ENCODE measurements at regions not wholly inside any gene's neighbourhood (a gene's known extent, or its start where the extent isn't known, plus 50 kb on each side); places are given as distances from the start of the nearest gene placed in this dataset.

- no peak for DNase-seq
Measured at GRCh38 chr4:181690498-181690897, 552.7 kb upstream of the TENM3 start.

DNA sequence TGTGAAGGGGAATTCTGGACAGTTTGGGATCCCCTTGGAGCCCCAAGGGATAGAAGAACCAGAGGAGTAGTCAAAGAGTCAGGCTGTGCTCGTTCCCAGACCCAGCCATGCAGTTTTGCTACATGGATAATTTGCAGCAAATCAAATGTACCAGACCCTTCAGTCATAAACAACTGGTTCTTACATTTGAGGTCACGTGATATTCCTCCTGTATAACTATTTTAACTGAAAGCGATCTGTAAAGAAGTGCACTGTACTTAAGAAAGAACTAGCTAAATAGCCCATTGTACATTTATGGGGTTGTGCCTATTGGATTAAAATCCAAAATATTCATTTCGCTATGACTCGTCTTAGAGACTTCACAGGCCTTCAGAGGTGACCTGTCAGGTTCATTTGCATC is 550.2 kb upstream of the TENM3 start:
- DNase-seq = no peak

- no peak for DNase-seq
Measured at GRCh38 chr4:181693517-181693916, 549.7 kb upstream of the TENM3 start.

GRCh38 chr4:181698221-181698620 is 545.0 kb upstream of the TENM3 start:
- no peak for DNase-seq

- no peak for DNase-seq
Measured at GRCh38 chr4:181701214-181701613, 542.0 kb upstream of the TENM3 start.

DNA sequence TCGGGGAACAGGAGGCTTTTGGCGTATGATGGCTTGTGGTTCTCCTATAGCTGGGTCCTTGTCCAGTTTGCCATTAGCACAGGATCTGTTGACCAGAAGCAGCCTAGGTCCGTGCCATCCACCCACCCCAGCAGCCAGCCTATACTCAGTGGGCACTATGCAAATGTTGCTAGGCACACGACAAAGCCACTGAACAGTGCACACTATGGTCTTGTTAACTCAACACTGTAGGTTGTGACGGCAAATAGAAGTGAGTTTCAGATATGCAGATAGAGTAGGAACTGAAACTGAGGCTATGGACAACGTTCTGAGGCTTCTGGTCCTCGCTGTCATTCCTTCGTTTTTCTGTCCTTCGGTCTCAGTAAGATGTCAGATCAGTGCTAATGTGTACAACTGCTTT is 541.3 kb upstream of the TENM3 start:
- no peak for DNase-seq

- DNase-seq = no peak
Measured at GRCh38 chr4:181702864-181703495, 540.2 kb upstream of the TENM3 start.

GRCh38 chr4:181710143-181710542 is 533.1 kb upstream of the TENM3 start:
- no peak for DNase-seq

DNA sequence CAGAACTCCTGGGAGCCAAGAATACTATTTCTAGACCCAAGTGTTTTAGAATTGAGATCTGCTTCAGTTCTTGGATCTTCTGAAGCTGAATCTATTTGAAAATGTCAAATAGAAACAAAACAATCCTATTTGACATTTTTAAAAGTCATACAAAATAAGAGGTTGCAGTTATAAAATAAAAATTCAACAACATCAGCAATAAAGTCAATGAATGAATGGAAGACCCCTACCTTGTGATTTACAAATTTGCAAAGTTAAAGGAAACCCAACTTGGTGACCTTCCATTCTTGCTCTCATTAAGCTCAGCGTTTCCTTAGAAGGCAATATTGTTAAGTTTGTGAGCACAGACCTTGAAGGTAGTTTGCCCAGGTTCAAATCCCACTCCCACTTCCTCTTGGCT is 531.8 kb upstream of the TENM3 start:
- DNase-seq = no peak

DNA sequence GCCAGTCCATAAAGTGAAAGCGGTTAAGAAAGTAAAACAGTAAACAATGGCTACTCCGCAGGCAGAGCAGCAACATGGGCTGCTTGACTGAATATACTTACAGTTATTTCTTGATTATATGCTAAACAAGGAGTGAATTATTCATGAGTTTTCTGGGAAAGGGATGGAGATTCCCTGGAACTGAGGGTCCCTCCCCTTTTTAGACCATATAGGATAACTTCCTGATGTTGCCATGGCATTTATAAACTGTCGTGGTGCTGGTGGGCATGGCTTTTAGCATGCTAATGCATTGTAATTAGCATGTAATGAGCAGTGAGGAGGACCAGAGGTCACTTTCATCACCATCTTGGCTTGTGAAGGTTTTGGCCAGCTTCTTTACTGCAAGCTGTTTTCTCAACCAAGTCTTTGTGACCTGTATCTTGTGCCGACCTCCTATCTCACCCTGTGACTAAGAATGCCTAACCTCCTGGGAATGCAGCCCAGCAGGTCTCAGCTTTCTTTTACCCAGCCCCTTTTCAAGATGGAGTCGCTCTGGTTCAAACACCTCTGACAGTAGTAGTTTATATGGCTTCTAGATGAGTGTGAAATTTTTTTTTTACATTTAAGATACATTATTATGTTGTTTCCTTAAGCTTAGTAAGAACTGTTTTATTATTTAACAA is 514.8 kb upstream of the TENM3 start:
- no peak for DNase-seq

GRCh38 chr4:181731900-181732299 is 511.3 kb upstream of the TENM3 start:
- DNase-seq = no peak

GRCh38 chr4:181737744-181738143 is 505.5 kb upstream of the TENM3 start:
- DNase-seq = no peak

GRCh38 chr4:181739031-181739430 is 504.2 kb upstream of the TENM3 start:
- no peak for DNase-seq

DNA sequence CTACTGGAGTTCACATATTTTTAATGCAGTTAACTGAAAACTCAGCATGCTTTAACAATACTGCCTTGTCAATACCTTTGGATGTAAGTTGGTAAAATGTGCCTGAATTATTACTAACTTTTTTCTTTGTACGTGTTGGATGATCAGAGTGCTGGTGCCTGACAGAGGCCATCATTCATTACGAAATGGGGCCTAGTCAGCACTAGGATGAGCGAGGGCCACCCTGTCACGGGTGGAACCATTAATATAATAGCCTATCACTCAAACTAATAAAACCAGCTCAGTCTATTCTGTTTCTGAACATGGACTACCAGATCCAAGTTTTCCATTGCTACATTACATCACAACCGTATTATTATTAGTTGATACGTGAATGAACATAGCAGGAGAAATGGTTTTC is 501.7 kb upstream of the TENM3 start:
- no peak for DNase-seq

DNA sequence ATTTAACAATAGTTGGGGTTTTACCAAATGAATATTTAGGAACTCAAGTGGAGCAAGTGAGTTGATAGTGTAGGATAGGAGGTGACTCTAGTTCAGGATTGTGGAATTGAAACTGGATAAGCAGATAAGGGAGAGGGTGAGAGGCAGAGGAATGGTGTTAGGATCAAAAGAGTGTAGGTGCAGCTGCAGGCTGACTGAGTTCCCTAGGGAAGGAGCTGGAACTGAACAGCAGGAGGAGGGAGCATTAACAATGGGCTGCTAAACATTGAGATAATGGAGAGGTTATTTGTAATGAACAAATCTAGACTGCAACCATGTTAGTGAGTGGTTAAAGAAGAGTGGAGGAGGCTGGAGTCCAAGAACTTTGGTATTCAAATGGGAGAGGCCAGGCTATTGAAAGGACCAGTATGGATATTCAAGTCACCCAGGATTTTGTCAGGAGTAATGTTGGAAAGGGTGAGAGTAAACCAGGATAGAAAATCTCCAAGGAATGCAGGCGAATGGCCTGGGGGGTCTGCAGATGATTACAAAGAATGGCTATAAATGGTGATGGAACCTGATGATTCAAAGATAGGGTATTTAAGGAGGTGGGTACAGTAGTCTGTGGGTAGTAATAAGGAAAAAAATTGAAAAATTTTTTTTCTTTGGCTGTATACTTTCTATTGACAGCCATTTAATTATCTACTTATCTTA is 497.1 kb upstream of the TENM3 start:
- DNase-seq = no peak

GRCh38 chr4:181748581-181748980 is 494.6 kb upstream of the TENM3 start:
- DNase-seq = no peak

DNA sequence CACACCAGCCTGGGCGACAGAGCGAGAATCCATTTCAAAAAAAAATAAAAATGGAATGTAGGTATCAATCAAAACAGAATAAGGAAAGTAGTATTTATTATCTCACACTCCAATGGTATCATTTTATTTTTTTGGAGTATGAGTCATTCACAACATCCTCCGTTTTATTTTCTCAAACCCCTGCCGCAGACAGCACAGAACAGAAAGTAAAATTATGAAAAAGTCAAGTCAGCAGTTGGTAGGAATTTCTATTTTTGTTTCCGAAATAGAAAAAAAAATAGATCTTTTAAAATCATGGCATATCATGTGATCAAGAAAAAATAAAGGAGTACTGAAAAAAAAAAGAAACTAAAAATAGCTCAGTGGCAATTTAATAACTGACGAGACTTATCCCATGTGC is 490.7 kb upstream of the TENM3 start:
- DNase-seq = no peak

GRCh38 chr4:181753207-181753606 is 490.0 kb upstream of the TENM3 start:
- DNase-seq = no peak

- DNase-seq = no peak
Measured at GRCh38 chr4:181755846-181756245, 487.4 kb upstream of the TENM3 start.

GRCh38 chr4:181756451-181757095 is 486.6 kb upstream of the TENM3 start:
- DNase-seq = no peak

DNA sequence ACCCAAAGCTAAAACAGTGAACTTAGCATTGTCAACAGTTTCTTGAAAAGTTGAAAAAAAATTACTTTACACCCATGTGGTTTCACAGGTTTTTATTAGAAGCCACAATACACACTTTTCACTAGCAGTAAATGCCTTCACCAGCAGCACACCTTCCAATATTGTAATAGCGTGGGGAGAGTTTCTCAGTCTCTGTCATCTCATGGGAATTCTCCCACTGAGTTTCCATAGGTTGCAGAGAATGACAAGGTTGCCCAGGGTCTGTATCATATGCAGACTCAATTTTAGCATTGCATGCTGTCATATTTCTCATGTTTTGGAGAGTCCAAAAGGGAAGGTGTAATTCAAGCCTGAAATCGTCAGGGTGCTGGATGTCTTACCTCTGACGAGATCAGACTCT is 486.1 kb upstream of the TENM3 start:
- DNase-seq = no peak

- DNase-seq = no peak
Measured at GRCh38 chr4:181757910-181758660, 485.1 kb upstream of the TENM3 start.

- no peak for DNase-seq
Measured at GRCh38 chr4:181760560-181760959, 482.6 kb upstream of the TENM3 start.
